NCI-H2227 treated with DMSO at 0.1 percent for 48 hours (cell line): ENCODE measurements at regions not wholly inside any gene's neighbourhood (a gene's known extent, or its start where the extent isn't known, plus 50 kb on each side); places are given as distances from the start of the nearest gene placed in this dataset.
"Not testable (repeated sequence)": the region's sequence is repeated elsewhere in the genome, so short reads cannot be mapped to it uniquely, and the experiment has no call there.

Experiments
- DNase-seq: peaks from one replicate; lab custom pipeline; 2025; lab: John Stamatoyannopoulos, UW

DNA sequence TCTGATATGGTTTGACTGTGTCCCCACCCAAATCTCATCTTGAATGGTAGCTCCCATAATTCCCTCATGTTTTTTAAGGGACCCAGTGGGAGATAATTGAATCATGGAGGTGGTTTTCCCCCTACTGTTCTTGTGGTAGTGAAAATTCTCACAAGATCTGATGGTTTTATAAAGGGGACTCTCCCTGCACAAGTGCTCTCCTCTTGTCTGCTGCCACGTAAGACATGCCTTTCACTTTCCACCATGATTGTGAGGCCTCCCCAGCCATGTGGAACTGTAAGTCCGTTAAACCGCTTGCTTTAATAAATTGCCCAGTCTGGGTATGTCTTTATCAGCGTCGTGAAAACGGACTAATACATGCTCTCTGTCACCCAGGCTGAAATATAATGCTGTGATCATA is 200.9 kb upstream of the SLIT2 start:
- no peak for DNase-seq

DNA sequence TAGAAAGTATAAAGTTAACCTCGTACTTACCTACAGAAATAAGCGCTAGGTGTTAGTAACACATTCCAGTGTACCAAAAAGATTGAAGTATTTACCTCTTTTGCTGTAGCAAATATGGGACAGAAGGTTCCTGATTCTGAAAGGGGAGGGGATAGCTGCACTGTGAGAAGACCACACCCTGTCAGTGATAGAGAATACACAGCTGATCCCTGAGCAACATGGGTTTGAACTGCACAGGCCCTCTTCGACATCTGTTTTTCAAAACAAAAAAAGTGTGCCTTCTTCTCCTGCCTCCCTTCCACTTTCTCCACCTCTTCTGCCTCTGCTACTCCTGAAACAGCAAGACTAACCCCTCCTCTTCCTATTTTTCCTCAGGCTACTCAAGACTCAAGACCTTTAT is 201.8 kb upstream of the SLIT2 start:
- DNase-seq = no peak

DNA sequence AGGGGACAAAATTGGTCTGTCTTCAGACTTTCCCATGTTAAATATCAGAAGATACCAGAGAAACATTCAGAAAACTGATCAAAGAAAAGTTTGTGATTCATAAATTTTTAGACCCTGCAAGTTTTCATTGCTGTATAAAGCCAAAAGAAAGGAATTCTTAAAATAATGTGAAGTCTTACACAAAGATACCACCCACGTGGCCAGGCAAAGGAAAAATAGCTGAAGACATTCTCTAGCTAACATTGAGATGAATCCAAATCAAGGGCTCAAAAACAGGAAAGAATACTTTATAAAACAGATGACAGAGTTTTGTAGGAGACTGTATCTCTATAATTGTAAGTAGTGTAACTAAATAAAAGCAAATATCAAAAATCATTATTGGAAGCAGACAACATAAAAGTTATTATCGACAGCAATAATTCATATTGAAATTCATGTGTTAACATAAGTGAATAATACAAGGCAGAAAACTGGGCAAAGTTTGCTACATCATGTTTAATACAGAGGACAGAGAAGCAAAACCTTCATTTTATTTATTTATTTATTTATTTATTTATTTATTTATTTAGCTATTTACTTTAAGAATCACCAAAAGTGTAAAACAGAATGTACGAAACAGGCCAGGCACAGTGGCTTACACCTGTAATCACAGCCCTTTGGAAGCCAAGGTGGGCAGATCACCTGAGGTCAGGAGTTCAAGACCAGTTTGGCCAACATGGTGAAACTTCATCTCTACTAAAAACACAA is 204.6 kb upstream of the SLIT2 start:
- DNase-seq = no peak

DNA sequence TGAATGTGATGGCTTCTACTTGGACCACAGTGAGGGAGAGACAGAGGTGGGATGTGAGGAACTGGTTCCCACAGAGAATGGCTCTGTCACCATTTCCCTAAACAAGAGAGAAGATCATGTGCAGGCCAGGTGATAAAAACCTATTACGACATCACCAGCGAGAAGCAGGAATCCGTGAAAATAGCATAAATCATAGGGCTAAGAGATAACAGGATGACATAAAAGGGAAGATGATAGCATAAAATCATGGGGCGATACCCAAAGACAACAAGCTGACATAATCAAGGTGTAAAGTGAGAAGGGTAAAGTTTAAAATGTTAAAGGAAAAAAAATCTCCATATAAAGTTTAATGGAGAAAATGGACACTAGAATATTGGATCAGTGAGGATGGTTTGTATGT is 205.5 kb upstream of the SLIT2 start:
- no peak for DNase-seq

DNA sequence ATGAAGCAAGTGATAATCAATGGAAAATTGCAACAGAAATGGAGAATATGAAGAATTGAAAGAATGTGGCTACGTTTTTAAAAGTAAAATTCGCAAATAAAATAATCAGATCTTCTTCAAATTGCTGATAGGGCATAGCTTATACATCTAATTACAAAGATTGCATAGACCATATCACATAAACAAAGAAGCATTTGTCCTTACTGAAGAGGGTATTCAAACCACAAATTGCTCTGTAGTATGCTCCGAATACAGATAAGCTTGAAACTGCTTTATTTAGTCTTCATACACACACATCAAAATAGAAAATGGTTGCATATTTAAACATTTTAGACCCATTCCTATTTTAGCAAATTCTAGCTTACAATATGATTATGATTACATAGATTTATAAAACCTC is 206.7 kb upstream of the SLIT2 start:
- DNase-seq = no peak

DNA sequence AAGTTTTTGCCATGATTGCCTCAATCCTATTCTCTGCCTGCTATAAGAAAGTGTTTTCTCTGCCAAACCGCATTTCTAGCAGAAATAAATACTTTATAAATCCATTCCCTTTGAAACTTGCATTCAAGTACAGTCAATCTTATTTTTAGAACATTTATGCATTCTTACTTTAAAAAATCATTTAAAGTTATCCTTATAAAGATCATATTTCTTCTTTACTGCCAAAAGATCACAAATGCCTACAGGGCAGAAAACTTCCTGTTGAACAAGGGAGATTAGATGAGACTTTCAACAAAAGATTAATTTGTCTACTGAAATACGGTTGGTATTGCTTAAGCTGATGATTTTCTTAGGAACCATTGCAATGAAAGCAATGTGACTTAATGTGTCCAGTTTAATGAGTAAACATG is 207.2 kb upstream of the SLIT2 start:
- no peak for DNase-seq

DNA sequence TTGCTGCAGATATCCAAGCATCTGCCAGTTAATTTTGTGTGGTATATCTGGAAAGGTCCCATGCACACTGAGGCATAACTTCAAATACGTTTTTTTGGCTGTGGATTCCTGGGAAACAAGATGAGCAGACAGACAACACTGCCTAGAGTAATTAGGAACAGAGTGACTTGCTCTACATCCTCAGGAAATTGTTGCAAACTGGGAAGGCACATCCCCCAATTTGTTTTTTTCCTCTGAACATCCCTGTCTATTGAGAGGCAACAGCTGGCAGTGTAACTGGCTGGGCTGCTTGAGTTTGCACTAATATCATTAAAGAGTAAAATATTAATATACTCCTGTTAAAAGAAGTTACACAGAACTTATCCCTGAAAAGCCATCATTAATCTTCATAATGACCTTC is 207.7 kb upstream of the SLIT2 start:
- no peak for DNase-seq

DNA sequence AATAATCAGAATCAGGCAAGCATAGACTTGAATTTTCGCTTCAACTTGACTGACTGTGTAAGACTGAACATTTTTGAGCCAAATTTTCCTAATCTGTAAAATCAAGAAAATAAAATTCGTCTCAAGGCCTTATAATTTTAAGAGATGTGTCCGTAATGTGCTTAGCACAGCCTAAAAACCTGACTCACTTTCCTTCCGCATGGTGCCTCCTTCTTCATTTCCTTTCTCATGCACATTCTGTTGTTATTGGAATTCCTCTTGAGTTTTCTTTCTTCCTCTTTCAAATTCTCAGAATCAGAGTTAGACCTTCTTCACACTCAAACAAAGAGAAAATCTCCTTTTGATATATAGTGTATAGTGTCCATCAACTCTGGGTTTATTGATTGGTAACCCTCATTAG is 208.9 kb upstream of the SLIT2 start:
- no peak for DNase-seq

DNA sequence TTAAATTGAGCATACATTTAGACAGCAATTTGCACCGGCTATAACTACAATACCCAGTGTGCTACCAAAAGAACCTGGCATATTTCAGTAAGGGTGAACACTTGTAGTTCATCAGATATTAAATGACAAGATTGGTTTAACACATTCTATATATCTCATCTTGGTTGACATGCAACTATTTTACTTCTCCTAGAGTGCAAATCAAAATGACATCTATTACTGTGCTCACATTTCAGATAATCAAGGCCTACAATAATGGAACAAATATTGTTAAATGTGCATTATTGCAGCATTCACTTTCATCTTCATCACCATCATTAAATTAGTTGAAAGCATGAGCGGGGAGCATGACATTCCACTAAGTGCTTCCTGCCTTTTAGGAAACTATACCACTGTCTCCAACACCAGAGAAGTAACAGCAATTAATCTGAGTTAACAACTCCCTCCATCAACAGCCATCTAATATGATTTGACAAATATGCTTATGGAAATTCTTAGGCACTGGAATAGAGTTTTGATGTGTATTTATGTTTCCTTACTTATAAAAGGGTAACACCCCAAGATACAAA is 209.8 kb upstream of the SLIT2 start:
- DNase-seq = no peak

DNA sequence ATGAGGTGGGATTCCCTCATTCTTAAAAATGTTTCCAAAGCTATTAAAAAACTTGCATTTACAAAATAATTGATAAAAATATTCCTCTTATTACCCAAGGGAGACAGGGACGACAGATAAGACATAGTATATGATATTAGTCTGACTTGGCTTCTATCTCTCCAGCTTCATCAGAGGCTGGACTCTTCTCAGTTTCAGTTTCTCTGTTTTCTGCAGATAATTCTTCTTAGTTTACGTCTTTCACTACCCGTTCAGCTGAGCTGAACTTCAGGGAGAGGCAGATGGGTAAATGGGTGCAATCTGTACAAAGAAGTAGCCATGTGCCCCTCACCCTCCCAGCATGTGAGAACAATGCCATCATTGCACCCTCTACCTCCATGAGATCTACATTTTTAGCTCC is 214.0 kb upstream of the SLIT2 start:
- DNase-seq = no peak

DNA sequence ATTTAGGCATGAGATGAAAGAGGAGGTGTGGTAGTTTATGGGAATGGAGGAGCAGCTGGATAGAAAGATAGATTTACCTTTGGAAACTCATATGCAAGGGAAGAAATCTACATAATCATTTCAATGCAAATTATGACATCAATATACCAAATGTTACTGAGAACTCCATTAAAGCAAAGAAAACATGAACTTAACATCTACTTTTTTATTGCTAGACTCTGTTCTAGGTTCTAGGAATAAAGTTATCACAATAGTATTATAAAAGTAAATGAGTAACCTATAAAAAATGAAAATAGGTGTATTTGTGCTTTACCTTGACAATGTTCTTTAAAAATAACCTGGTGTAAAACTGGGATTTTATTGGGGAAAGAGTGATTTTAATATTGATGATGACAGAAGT is 221.6 kb upstream of the SLIT2 start:
- no peak for DNase-seq

DNA sequence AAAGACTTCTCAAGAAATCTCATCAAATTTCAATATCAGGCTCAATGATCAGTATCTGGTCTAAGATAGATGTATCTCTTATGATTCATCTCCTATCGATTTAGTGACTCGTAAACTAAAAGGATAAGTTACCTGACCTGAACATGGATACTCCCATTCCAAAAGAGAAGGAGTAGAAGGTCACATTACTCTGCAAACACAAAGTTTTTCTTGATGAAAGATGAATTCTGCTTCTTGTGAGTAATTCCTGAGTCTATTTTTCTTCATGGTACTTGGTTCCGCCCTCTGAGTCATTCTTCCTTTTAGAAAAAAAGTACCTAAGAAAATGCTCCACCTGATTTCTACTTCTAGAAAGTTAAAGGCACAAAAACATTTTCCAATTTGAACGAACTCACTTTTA is 223.1 kb upstream of the SLIT2 start:
- no peak for DNase-seq

DNA sequence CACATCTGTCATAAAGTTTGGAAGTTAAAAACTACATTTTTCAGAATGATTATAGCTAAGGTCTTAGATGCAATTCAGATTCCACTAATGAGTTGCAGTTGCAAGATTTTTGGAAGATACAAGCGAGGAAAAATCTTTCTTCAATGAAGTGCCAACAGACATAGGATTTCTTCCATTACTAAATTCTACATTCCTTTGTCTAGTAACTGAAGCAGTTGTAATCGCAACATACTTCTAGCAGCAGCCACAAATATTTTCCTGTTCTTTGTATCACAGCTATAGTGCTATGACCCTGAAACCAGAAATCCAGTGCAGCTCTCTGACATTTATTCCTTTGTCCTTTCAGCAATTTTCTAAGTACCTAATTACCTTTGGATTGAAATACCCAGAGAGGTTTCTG is 225.2 kb upstream of the SLIT2 start:
- no peak for DNase-seq

DNA sequence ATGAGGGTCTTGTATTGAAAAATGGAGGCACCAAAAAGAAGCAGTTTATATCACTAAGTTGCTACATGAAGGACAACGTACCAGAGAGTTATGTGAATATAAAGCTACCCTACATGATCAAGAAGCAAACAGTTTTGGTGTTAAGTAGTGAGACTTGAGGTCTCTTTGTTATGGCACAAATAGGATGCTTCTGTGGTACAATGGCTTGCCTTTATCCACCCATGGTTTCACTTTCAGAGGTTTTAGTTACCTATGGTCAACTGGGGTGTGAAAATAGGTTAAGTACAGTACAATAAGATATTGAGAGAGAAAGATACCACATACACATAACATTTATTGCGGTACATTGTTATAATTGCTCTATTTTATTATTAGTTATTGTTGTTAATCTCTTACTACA is 229.2 kb upstream of the SLIT2 start:
- no peak for DNase-seq

DNA sequence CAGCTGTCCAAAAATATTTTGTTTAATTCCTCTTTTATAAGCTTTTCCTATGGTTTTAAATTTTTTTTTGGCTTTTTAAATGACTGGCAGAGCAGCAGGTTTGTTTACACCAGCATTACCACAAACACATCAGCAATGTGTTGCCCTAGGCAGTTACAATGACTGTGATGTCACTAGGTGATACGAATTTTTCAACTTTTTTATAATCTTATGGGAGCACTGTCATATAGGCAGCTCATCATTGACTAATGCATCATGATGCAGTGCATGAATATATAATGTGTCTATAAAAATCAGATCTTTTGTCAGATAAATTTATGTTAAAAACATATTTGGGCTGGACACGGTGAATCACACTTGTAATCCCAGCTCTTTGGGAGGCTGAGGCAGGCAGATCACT is 231.6 kb upstream of the SLIT2 start:
- no peak for DNase-seq

DNA sequence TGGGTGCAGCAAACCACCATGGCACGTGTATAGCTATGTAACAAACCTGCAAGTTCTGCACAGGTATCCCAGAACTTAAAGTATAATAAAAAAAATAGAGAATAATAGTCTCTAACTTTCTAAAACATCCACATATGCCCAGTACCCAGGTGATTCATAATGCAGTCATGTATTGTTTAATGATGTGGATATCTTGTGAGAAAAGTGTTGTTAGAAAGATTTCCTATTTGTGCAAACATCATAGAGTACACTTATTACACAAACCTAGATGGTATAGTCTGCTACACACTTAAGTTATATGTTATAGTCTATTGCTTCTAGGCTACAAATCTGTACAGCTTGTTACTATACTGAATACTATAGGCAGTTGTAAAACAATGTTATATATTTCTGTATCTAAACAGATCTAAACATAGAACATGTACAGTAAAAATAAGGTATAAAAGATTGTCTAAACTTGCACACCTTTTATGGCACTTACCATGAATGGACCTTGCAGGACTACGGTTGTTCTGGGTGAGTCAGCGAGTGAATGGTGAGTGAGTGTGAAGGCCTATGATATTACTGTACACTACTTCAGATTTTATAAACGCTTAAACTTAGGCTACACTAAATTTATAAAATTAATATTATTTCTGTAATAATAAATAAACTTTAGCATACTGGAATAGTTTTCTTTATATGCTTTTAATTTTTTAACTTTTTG is 232.2 kb upstream of the SLIT2 start:
- no peak for DNase-seq

DNA sequence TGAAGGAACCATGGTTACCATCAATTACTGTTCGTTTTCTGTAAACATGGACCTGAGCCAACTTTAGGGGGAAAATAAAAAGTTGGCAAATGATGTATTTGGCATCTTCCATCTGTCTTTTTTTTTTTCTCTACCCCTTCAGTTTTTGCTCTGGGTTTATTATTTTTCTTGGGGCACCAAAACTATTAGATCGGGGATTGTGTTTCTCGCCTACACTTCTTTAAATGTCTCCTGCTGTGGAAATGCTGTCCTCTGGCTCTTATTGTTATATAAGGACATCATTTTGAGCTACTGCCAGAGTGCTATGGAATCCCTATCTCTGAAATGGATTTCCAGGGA is 234.0 kb upstream of the SLIT2 start:
- DNase-seq = no peak

DNA sequence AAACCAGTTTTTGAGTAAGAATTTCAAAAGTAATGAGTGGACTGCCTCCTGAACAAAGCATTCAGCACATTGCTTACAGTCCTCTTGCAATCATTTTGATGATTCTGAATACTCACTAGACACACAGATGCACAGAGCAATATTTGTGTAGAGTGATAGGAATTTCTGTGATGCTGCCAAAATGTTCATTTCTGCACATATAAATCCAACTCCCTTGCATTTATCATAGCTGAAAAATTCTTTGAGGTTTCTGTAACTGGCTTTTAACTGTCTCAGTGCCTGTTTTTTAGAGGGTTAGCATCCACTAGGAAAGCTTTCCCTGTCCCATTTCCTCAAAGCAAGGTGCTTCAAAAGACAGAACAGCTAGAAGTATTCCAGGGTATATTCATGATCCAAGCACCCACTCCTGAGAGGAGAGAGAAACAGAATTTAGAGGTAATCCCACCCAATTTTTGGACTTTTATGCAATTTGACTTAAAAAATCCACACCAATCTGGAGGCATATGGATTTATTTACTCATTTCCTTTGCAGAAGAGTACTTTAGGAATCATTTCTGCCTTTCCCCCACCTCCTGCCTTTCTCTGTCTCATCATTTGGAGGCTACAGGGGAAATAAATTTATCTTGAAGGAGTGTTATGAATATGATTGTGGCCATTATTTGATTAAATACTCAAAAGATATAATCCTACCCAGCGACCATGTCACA is 234.5 kb upstream of the SLIT2 start:
- DNase-seq = no peak

DNA sequence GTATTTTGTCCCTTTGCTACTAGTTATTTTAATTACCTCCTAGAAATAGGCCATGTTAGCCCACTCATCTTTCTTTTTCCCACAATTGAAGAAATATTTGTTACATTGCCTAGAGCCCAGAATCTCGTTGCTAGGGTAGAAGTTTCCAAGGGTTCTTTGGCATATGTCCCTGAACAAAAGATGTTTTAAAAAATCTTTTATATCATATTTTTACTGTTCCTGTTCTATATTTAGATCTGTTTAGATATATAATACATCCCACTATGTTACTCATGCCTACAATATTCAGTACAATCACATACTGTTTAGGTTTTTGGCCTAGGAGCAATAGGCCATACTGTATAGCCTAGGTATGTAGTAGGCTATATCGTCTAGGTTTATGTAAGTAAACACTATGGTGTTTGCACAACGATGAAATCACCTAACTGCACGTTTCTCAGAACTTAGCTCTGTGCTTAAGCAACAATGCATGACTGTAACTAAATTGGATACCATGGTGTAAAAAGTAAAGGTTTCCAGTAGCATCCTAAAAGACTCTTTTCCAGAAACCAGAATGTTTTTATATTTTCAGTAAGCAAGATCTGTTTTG is 236.0 kb upstream of the SLIT2 start:
- no peak for DNase-seq

DNA sequence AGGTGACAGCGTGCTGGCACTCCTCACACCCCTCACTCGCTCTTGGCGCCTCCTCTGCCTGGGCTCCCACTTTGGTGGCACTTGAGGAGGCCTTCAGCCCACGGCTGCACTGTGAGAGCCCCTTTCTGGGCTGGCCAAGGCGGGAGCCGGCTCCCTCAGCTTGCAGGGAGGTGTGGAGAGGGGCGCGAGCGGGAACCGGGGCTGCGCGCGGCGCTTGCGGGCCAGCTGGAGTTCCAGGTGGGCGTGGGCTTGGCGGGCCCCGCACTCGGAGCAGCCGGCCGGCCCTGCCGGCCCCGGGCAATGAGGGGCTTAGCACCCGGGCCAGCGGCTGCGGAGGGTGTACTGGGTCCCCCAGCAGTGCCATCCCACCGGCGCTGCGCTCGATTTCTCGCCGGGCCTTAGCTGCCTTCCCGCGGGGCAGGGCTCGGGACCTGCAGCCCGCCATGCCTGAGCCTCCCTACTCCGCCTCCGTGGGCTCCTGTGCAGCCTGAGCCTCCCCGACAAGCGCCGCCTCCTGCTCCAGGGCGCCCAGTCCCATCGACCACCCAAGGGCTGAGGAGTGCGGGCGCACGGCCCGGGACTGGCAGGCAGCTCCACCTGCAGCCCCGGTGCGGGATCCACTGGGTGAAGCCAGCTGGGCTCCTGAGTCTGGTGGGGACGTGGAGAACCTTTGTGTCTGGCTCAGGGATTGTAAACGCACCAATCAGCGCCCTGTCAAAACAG is 247.7 kb upstream of the SLIT2 start:
- DNase-seq = not testable (repeated sequence)

DNA sequence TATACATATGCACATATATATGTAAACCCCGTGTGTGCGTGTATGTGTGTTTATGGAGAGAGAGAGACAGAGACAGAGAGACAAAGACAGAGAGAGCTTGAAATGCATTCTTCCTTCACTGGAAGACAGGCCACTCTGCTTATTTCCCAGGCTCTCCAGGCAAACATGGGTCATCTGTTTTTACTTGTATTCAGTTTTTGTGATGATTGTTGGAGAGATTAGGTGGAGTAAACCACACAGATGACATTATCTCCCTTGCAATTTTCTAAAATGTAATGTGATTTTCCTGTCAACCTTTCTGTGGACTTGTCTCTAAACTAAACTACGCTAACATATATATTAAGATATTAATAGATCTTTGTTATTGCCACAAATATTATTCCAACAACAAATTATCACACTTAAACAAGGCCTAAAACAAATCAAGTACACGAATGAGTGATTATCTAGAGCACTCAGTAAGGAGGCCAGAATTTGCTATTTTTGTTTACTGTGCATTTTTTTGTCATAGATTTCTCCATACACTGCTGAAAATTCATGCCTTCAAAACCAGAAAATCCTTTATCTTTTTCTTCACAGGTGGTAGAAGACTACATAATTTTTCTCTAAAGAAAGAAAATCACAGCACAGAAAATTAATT is 251.8 kb upstream of the SLIT2 start:
- no peak for DNase-seq

DNA sequence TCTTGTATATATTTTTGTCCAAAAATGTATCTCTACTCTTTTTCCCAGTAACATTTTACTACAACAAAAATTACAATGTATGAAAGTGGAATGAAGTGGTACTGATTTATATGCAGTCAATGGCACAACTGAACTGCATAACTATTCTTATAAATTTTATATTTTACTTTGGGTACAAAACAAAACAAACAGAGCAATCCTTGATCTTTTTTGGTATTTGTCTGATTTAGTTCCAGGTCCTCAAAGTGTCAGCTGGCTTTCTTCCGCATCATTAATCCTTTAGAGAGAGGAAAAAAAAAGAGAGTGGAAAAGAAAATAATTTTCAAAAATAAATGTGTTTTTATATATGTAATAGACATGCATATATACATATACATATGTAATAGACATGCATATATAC is 252.4 kb upstream of the SLIT2 start:
- DNase-seq = no peak
